T-cell (primary cell): ENCODE measurements at regions not wholly inside any gene's neighbourhood (a gene's known extent, or its start where the extent isn't known, plus 50 kb on each side); places are given as distances from the start of the nearest gene placed in this dataset.
A peak's percentile ranks its signal among the peaks of the same experiment; 100 is the strongest.

Source experiments
- ATAC-seq, 4 experiments: fragments of 200-7000 bp in 3 of 4; fragments of 150-1000 bp in 1 of 4; cut with Tn5 transposase; replicated peaks in 1 of 4; 1 replicate in 3 of 4; 2 replicates in 1 of 4; pipeline ENCODE4 v1.10.0; 2021; ENCODE audit warnings: moderate library complexity in 3 of 4, mild to moderate bottlenecking in 2 of 4, moderate number of reproducible peaks in 1 of 4
- CTCF ChIA-PET, 2 donors: fragments of 300-600 bp; sonication (Branson Sonifier 250); formaldehyde crosslinking; loops; one replicate each; lab custom pipeline; 2022; ENCODE audit warnings: antibody characterized with exemption in 2 of 2; lab: Charles Lee
- POLR2A ChIA-PET, 2 donors: fragments of 300-600 bp; sonication (Branson Sonifier 250); formaldehyde crosslinking; loops; one replicate each; lab custom pipeline; 2022; ENCODE audit warnings: antibody characterized with exemption in 2 of 2; lab: Charles Lee
- DNase-seq, 35 experiments: peaks; one replicate each; pipeline versions ENCODE4 v3.0.0 to v3.0.0-alpha.2; 2013 to 2023
- H3K27ac ChIP-seq: one replicate; pipeline ENCODE4 v1.5.1; 2013; ENCODE audit warnings: low read length
- H3K27me3 ChIP-seq, 2 experiments: replicated peaks in 1 of 2; 1 replicate in 1 of 2; 2 replicates in 1 of 2; pipeline versions ENCODE4 v1.6.1 to v1.7.0; 2013; ENCODE audit warnings: low read length in 1 of 2, mixed read lengths in 1 of 2; ENCODE audit not compliant: control insufficient read depth in 2 of 2, insufficient read depth in 2 of 2; ENCODE audit errors: extremely low read depth in 1 of 2
- H3K36me3 ChIP-seq, 2 donors: 1 replicate in 1 of 2; 2 replicates in 1 of 2; pipeline versions ENCODE4 v1.6.1 to v1.7.0; 2013; ENCODE audit warnings: low read length in 1 of 2; ENCODE audit not compliant: control insufficient read depth in 2 of 2, insufficient read depth in 1 of 2; ENCODE audit errors: extremely low read depth in 1 of 2
- H3K4me1 ChIP-seq, 2 experiments: 1 replicate in 1 of 2; 2 replicates in 1 of 2; pipeline versions ENCODE4 v1.6.1 to v1.7.0; 2013; ENCODE audit warnings: low read length in 2 of 2, mixed read lengths in 1 of 2; ENCODE audit not compliant: insufficient read depth in 2 of 2, control insufficient read depth in 1 of 2; ENCODE audit errors: extremely low read depth in 1 of 2
- H3K4me3 ChIP-seq, 2 donors: 1 replicate in 1 of 2; 2 replicates in 1 of 2; pipeline versions ENCODE4 v1.5.1 to v1.7.0; 2013; ENCODE audit warnings: mild to moderate bottlenecking in 2 of 2, low read length in 1 of 2, moderate library complexity in 1 of 2; ENCODE audit not compliant: control insufficient read depth in 1 of 2; ENCODE audit errors: extremely low read depth in 1 of 2
- H3K9me3 ChIP-seq: 2 replicates; pipeline ENCODE4 v1.7.0; 2013
- H3K27ac Mint-ChIP-seq, 2 donors: one replicate each; pipeline ENCODE4 v1.8.0; 2020 to 2021; ENCODE audit warnings: mild to moderate bottlenecking in 2 of 2, mixed read lengths in 2 of 2
- H3K27me3 Mint-ChIP-seq, 2 donors: one replicate each; pipeline ENCODE4 v1.8.0; 2021 to 2022; ENCODE audit warnings: mixed read lengths in 2 of 2
- H3K36me3 Mint-ChIP-seq: one replicate; pipeline ENCODE4 v1.8.0; 2021; ENCODE audit warnings: mixed read lengths
- H3K4me1 Mint-ChIP-seq, 3 donors: one replicate each; pipeline ENCODE4 v1.8.0; 2020 to 2022; ENCODE audit warnings: mixed read lengths in 3 of 3, mild to moderate bottlenecking in 1 of 3
- H3K4me3 Mint-ChIP-seq, 3 donors: one replicate each; pipeline ENCODE4 v1.8.0; 2020 to 2022; ENCODE audit warnings: mild to moderate bottlenecking in 3 of 3, mixed read lengths in 3 of 3, moderate library complexity in 3 of 3
- H3K9me3 Mint-ChIP-seq, 3 donors: one replicate each; pipeline ENCODE4 v1.8.0; 2020 to 2022; ENCODE audit warnings: mixed read lengths in 3 of 3
- WGBS: methylation state at CpG from one replicate; pipeline ENCODE4 v1.1.5; 2013; ENCODE audit warnings: missing lambda C conversion rate; ENCODE audit not compliant: insufficient coverage; 5-methylcytosine and 5-hydroxymethylcytosine counted together

DNA sequence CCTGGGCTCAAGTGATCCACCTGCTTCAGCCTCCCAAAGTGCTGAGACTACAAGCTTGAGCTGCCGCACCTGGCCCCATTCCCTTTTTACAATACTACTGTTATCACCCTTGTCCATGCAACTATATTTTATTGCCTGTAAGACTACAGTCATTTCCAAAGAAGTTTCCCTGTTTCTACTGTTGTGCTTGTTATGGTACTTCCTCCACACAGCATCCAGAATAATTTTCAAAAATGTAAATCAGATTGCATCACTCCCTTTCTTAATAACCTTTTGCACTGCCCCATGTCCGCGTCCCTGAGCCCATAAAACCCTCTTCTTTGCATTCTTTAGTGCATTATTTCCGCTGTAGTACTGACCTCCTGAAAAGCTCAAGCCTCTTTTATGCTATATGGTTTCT lies 128.9 kb upstream of the AKIRIN2 start:
- Histone ChIP-seq H3K9me3 (no peaks in the 10 kb centered on the region), H3K36me3 (no peaks in the 10 kb centered on the region), H3K4me3 (no peak overlapping the region), H3K27me3 (no peaks in the 10 kb centered on the region), H3K4me1 (peaks cover 5% of the 10 kb centered on the region in 2 experiments), H3K27ac (no peak overlapping the region)
- WGBS = 100% methylated on average over 1 of the region's 4 CpGs
- no peaks in the 10 kb centered on the region for H3K36me3 Mint-ChIP-seq
- ChIA-PET POLR2A (no interaction called here), CTCF (interaction anchor here (0.5 to 2.8 kb wide), 7 partner anchors 18 to 1040 kb away, joined by 3 to 18 read pairs (median 4); no protein-coding TSS in a partner anchor)
- H3K4me3 Mint-ChIP-seq = no peak overlapping the region
- peaks cover 18 to 20% (median 18%) of the 10 kb centered on the region in 3 donors for H3K4me1 Mint-ChIP-seq
- no peak overlapping the region for H3K27ac Mint-ChIP-seq
- peaks cover 1 to 5% of the 10 kb centered on the region in 2 donors for H3K27me3 Mint-ChIP-seq
- no peak for ATAC-seq
- no peak for DNase-seq
- H3K9me3 Mint-ChIP-seq = no peaks in the 10 kb centered on the region

GRCh38 chr6:87829622-87830121 lies 127.6 kb upstream of the AKIRIN2 start:
- DNase-seq (no peak), ATAC-seq (no peak)
- peaks cover 5 to 11% of the 10 kb centered on the region in 2 experiments for H3K4me1 ChIP-seq
- no peak overlapping the region for H3K4me3 Mint-ChIP-seq
- H3K36me3 Mint-ChIP-seq = no peaks in the 10 kb centered on the region
- peaks cover 1 to 5% of the 10 kb centered on the region in 2 donors for H3K27me3 Mint-ChIP-seq
- H3K27ac Mint-ChIP-seq = no peak overlapping the region
- no peaks in the 10 kb centered on the region for H3K9me3 Mint-ChIP-seq
- H3K4me1 Mint-ChIP-seq = peaks cover 26 to 31% (median 28%) of the 10 kb centered on the region in 3 donors
- H3K27ac ChIP-seq = no peak overlapping the region
- CTCF ChIA-PET = no interaction called here
- no peaks in the 10 kb centered on the region for H3K36me3 ChIP-seq
- H3K4me3 ChIP-seq = no peak overlapping the region
- POLR2A ChIA-PET = no interaction called here
- H3K9me3 ChIP-seq = no peaks in the 10 kb centered on the region
- H3K27me3 ChIP-seq = no peaks in the 10 kb centered on the region

- ATAC-seq = no peak
- Mint-ChIP-seq H3K4me3 (no peak overlapping the region), H3K9me3 (no peaks in the 10 kb centered on the region), H3K4me1 (peaks cover 24 to 33% (median 28%) of the 10 kb centered on the region in 3 donors), H3K36me3 (no peaks in the 10 kb centered on the region), H3K27me3 (peaks cover 1 to 5% of the 10 kb centered on the region in 2 donors), H3K27ac (no peak overlapping the region)
- no peak overlapping the region for H3K4me3 ChIP-seq
- no peak for DNase-seq
- no peaks in the 10 kb centered on the region for H3K9me3 ChIP-seq
- no peak overlapping the region for H3K27ac ChIP-seq
- no peaks in the 10 kb centered on the region for H3K36me3 ChIP-seq
- POLR2A ChIA-PET = no interaction called here
- H3K27me3 ChIP-seq = no peaks in the 10 kb centered on the region
- H3K4me1 ChIP-seq = peaks cover 5 to 11% of the 10 kb centered on the region in 2 experiments
- 81% methylated on average over 2 of the region's 3 CpGs for WGBS
- CTCF ChIA-PET = interaction anchor here in 1 of 2 donors (0.6 kb wide), 1 partner anchor 12 kb away, joined by 3 read pairs; no protein-coding TSS in a partner anchor
These were observed 126.0 kb upstream of the AKIRIN2 start for GRCh38 chr6:87828044-87828443.

DNA sequence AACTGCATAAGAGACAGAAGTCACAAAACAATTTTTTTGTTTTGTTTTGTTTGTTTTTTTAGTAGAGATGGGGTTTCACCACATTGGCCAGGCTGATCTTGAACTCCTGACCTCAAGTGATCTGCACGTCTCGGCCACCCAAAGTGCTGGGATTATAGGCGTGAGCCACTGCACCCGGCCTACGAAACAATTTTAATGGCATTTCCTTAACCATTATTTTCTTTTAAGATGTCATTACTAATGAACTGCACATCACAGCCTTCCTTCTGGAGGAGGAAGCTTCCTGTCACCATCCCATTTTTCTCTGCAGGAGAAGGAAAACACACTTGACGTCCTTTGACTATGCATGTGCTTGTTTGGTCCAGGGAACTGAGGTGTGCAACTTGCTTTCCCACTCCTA lies 125.3 kb upstream of the AKIRIN2 start:
- WGBS = no CpG with 5 or more reads among the region's 6 CpGs
- CTCF ChIA-PET = interaction anchor here in 1 of 2 donors (0.6 kb wide), 1 partner anchor 1211 kb away, joined by 3 read pairs; no protein-coding TSS in a partner anchor
- Histone ChIP-seq H3K36me3 (no peaks in the 10 kb centered on the region), H3K4me1 (peaks cover 1 to 11% of the 10 kb centered on the region in 2 experiments), H3K4me3 (no peak overlapping the region), H3K27ac (no peak overlapping the region), H3K9me3 (no peaks in the 10 kb centered on the region), H3K27me3 (no peaks in the 10 kb centered on the region)
- Mint-ChIP-seq H3K4me3 (no peak overlapping the region), H3K4me1 (peaks cover 17 to 27% (median 23%) of the 10 kb centered on the region in 3 donors), H3K36me3 (no peaks in the 10 kb centered on the region), H3K9me3 (no peaks in the 10 kb centered on the region), H3K27ac (no peak overlapping the region), H3K27me3 (peaks cover 1 to 5% of the 10 kb centered on the region in 2 donors)
- ATAC-seq (no peak), DNase-seq (no peak)
- POLR2A ChIA-PET = no interaction called here

- H3K9me3 Mint-ChIP-seq = no peaks in the 10 kb centered on the region
- H3K36me3 Mint-ChIP-seq = no peaks in the 10 kb centered on the region
- Histone ChIP-seq H3K36me3 (no peaks in the 10 kb centered on the region), H3K27ac (no peak overlapping the region), H3K4me3 (no peak overlapping the region), H3K9me3 (no peaks in the 10 kb centered on the region), H3K4me1 (peaks cover 0 to 11% of the 10 kb centered on the region in 2 experiments), H3K27me3 (no peaks in the 10 kb centered on the region)
- no CpG with 5 or more reads among the region's 2 CpGs for WGBS
- DNase-seq (no peak), ATAC-seq (no peak)
- H3K4me1 Mint-ChIP-seq = peaks cover 12 to 24% (median 18%) of the 10 kb centered on the region in 3 donors
- ChIA-PET POLR2A (no interaction called here), CTCF (interaction anchor here in 1 of 2 donors (0.6 kb wide), 1 partner anchor 732 kb away, joined by 4 read pairs; no protein-coding TSS in a partner anchor)
- H3K4me3 Mint-ChIP-seq = no peak overlapping the region
- H3K27me3 Mint-ChIP-seq = peaks cover 1 to 5% of the 10 kb centered on the region in 2 donors
- H3K27ac Mint-ChIP-seq = no peak overlapping the region
These were observed 124.4 kb upstream of the AKIRIN2 start for GRCh38 chr6:87826424-87826823.

GRCh38 chr6:87825821-87826221 lies 123.8 kb upstream of the AKIRIN2 start:
- no CpG with 5 or more reads among the region's 2 CpGs for WGBS

More at GRCh38 chr6:87825821-87826221, 123.8 kb upstream of the AKIRIN2 start:
- H3K4me1 ChIP-seq = peaks cover 0 to 11% of the 10 kb centered on the region in 2 experiments
- Mint-ChIP-seq H3K4me3 (no peak overlapping the region), H3K36me3 (no peaks in the 10 kb centered on the region), H3K9me3 (no peaks in the 10 kb centered on the region), H3K27me3 (peaks cover 1 to 5% of the 10 kb centered on the region in 2 donors), H3K4me1 (peaks cover 12 to 22% (median 17%) of the 10 kb centered on the region in 3 donors), H3K27ac (no peak overlapping the region)
- no peaks in the 10 kb centered on the region for H3K27me3 ChIP-seq
- ChIA-PET CTCF (interaction anchor here in 1 of 2 donors (0.6 kb wide), 1 partner anchor 587 kb away, joined by 5 read pairs; no protein-coding TSS in a partner anchor), POLR2A (interaction anchor here in 1 of 2 donors (0.6 kb wide), 1 partner anchor 1288 kb away, joined by 3 read pairs; no protein-coding TSS in a partner anchor)
- ATAC-seq (peak in 2 of 4 experiments; percentile 26 to 94), DNase-seq (peak in 1 of 35 experiments; percentile 52)
- no peak overlapping the region for H3K4me3 ChIP-seq
- no peaks in the 10 kb centered on the region for H3K9me3 ChIP-seq
- H3K36me3 ChIP-seq = no peaks in the 10 kb centered on the region
- H3K27ac ChIP-seq = no peak overlapping the region
